Esophagus muscularis mucosa (tissue), 4 donors: ENCODE measurements at regions not wholly inside any gene's neighbourhood (a gene's known extent, or its start where the extent isn't known, plus 50 kb on each side); places are given as distances from the start of the nearest gene placed in this dataset.

ENCODE experiments used
- DNase-seq: peaks from one replicate; pipeline ENCODE4 v3.0.0-alpha.2; 2017; ENCODE audit errors: extremely low spot score
- H3K27ac ChIP-seq, 4 donors: fragments of 200-600 bp; sonication (generic); replicated peaks in 1 of 4; 1 replicate in 3 of 4; 2 replicates in 1 of 4; pipeline ENCODE4 v1.5.1; 2016 to 2019; ENCODE audit warnings: mild to moderate bottlenecking in 1 of 4
- H3K27me3 ChIP-seq, 4 donors: fragments of 200-600 bp; sonication (generic); one replicate each; pipeline versions ENCODE4 v1.5.1 to v1.6.0; 2016 to 2019
- H3K36me3 ChIP-seq, 4 donors: fragments of 200-600 bp; sonication (generic); one replicate each; pipeline ENCODE4 v1.5.1; 2016 to 2019
- H3K4me1 ChIP-seq, 4 donors: fragments of 200-600 bp; sonication (generic); one replicate each; pipeline ENCODE4 v1.5.1; 2016 to 2019
- H3K4me3 ChIP-seq, 4 donors: fragments of 200-600 bp; sonication (generic); 1 replicate in 2 of 4; 2 replicates in 2 of 4; pipeline ENCODE4 v1.5.1; 2016 to 2019; ENCODE audit warnings: mild to moderate bottlenecking in 4 of 4, moderate library complexity in 1 of 4
- H3K9me3 ChIP-seq, 4 donors: fragments of 200-600 bp; sonication (generic); 1 replicate in 3 of 4; 2 replicates in 1 of 4; pipeline ENCODE4 v1.5.1; 2016 to 2019
- CTCF ChIP-seq, 3 experiments: fragments of 200-600 bp in 2 of 3; fragments of 450-650 bp in 1 of 3; sonication (generic) in 2 of 3; IDR thresholded peaks; one replicate each; pipeline ENCODE4 v1.5.1; 2017 to 2019; ENCODE audit warnings: antibody characterized with exemption in 3 of 3, mild to moderate bottlenecking in 2 of 3, moderate library complexity in 1 of 3
- EP300 ChIP-seq: sonication (generic); formaldehyde crosslinking; IDR thresholded peaks from one replicate; pipeline ENCODE4 v1.6.1; 2017; ENCODE audit warnings: antibody characterized with exemption
- POLR2A ChIP-seq: fragments of 450-650 bp; IDR thresholded peaks from one replicate; pipeline ENCODE4 v1.6.1; 2017; ENCODE audit warnings: antibody characterized with exemption, moderate library complexity, mild to moderate bottlenecking, low read depth
- POLR2AphosphoS5 ChIP-seq, 2 donors: sonication (generic); formaldehyde crosslinking; IDR thresholded peaks; one replicate each; pipeline ENCODE4 v1.6.1; 2017; ENCODE audit warnings: antibody characterized with exemption in 2 of 2
- WGBS: methylation state at CpG from one replicate; pipeline ENCODE4 v1.1.5; 2018; 5-methylcytosine and 5-hydroxymethylcytosine counted together
- intact Hi-C: fragments of 100-400 bp; cut with DNase I; formaldehyde crosslinking; loops from one replicate; pipeline ENCODE4 v1.15.1; 2023

GRCh38 chr7:153920126-153920525, 132.1 kb upstream of the DPP6 start:
- TF ChIP-seq EP300: no peak
- TF ChIP-seq POLR2AphosphoS5 (IDR thresholded peaks at IDR 0.05): no peak
- TF ChIP-seq CTCF (IDR thresholded peaks at IDR 0.05): no peak
- TF ChIP-seq POLR2A: no peak
- Histone ChIP-seq H3K4me3 (no peak overlapping the region), H3K27me3 (no peaks in the 10 kb centered on the region), H3K4me1 (no peaks in the 10 kb centered on the region), H3K36me3 (no peaks in the 10 kb centered on the region), H3K9me3 (no peaks in the 10 kb centered on the region), H3K27ac (no peak overlapping the region)
- no peak for DNase-seq
- WGBS: 68% methylated on average over 5 of the region's 5 CpGs
- intact Hi-C loops: no loop called here

GRCh38 chr7:153920897-153921296, 131.3 kb upstream of the DPP6 start:
- Histone ChIP-seq H3K27me3 (no peaks in the 10 kb centered on the region), H3K4me1 (no peaks in the 10 kb centered on the region), H3K4me3 (no peak overlapping the region), H3K27ac (no peak overlapping the region), H3K36me3 (no peaks in the 10 kb centered on the region), H3K9me3 (no peaks in the 10 kb centered on the region)
- 74% methylated on average over 5 of the region's 5 CpGs for WGBS
- no peak for TF ChIP-seq CTCF (IDR thresholded peaks at IDR 0.05)
- no peak for TF ChIP-seq EP300
- TF ChIP-seq POLR2AphosphoS5 (IDR thresholded peaks at IDR 0.05): no peak
- TF ChIP-seq POLR2A: no peak
- intact Hi-C loops: no loop called here
- DNase-seq: no peak

GRCh38 chr7:153921408-153921807, 130.8 kb upstream of the DPP6 start:
- WGBS: 96% methylated on average over 3 of the region's 3 CpGs
- no peak for DNase-seq
- Histone ChIP-seq H3K27ac (no peak overlapping the region), H3K4me3 (no peak overlapping the region), H3K27me3 (no peaks in the 10 kb centered on the region), H3K4me1 (no peaks in the 10 kb centered on the region), H3K9me3 (no peaks in the 10 kb centered on the region), H3K36me3 (no peaks in the 10 kb centered on the region)
- no peak for TF ChIP-seq POLR2A
- no peak for TF ChIP-seq CTCF (IDR thresholded peaks at IDR 0.05)
- TF ChIP-seq EP300: no peak
- TF ChIP-seq POLR2AphosphoS5 (IDR thresholded peaks at IDR 0.05): no peak
- intact Hi-C loops: no loop called here

GRCh38 chr7:153930696-153931095, 121.5 kb upstream of the DPP6 start:
- Histone ChIP-seq H3K9me3 (no peaks in the 10 kb centered on the region), H3K27me3 (no peaks in the 10 kb centered on the region), H3K27ac (no peak overlapping the region), H3K4me3 (no peak overlapping the region), H3K4me1 (no peaks in the 10 kb centered on the region), H3K36me3 (no peaks in the 10 kb centered on the region)
- 79% methylated on average over 2 of the region's 2 CpGs for WGBS
- intact Hi-C loops: no loop called here
- no peak for DNase-seq
- no peak for TF ChIP-seq EP300
- TF ChIP-seq CTCF (IDR thresholded peaks at IDR 0.05): no peak
- no peak for TF ChIP-seq POLR2A
- TF ChIP-seq POLR2AphosphoS5 (IDR thresholded peaks at IDR 0.05): no peak

- intact Hi-C loops: no loop called here
- WGBS: 86% methylated on average over 5 of the region's 5 CpGs
- Histone ChIP-seq H3K4me1 (no peaks in the 10 kb centered on the region), H3K4me3 (no peak overlapping the region), H3K9me3 (no peaks in the 10 kb centered on the region), H3K36me3 (no peaks in the 10 kb centered on the region), H3K27ac (no peak overlapping the region), H3K27me3 (no peaks in the 10 kb centered on the region)
- no peak for TF ChIP-seq CTCF (IDR thresholded peaks at IDR 0.05)
- TF ChIP-seq POLR2A: no peak
- TF ChIP-seq POLR2AphosphoS5 (IDR thresholded peaks at IDR 0.05): no peak
- TF ChIP-seq EP300: no peak
- no peak for DNase-seq
These were observed 118.2 kb upstream of the DPP6 start for GRCh38 chr7:153934048-153934447.
